GM23338 (cell line): ENCODE measurements at regions not wholly inside any gene's neighbourhood (a gene's known extent, or its start where the extent isn't known, plus 50 kb on each side); places are given as distances from the start of the nearest gene placed in this dataset.

Experiments used
- ATAC-seq: fragments of 200-7000 bp; cut with Tn5 transposase; 3 replicates; pipeline ENCODE4 v1.9.1; 2020
- DNase-seq: peaks from one replicate; pipeline ENCODE4 v3.0.0-alpha.2; 2015; ENCODE audit warnings: low spot score
- H2AFZ ChIP-seq: fragments of 200-600 bp; sonication (generic); 2 replicates; pipeline ENCODE4 v1.8.0; 2016; ENCODE audit warnings: antibody characterized with exemption, mild to moderate bottlenecking, moderate library complexity
- H3F3A ChIP-seq: fragments of 200-600 bp; sonication (generic); replicated peaks from 2 replicates; pipeline ENCODE4 v1.8.0; 2017; ENCODE audit warnings: antibody characterized with exemption, mixed run types, low read depth
- H3K27ac ChIP-seq: fragments of 200-600 bp; sonication (generic); 2 replicates; pipeline ENCODE4 v1.6.1; 2016; ENCODE audit warnings: low read depth
- H3K27me3 ChIP-seq: fragments of 200-600 bp; sonication (generic); 2 replicates; pipeline ENCODE4 v1.8.0; 2016; ENCODE audit warnings: mild to moderate bottlenecking, mixed run types, moderate library complexity; ENCODE audit not compliant: insufficient read depth
- H3K36me3 ChIP-seq: fragments of 200-600 bp; sonication (generic); 2 replicates; pipeline ENCODE4 v1.8.0; 2016; ENCODE audit warnings: mild to moderate bottlenecking; ENCODE audit not compliant: insufficient read depth
- H3K4me1 ChIP-seq: fragments of 200-600 bp; sonication (generic); 2 replicates; pipeline ENCODE4 v1.8.0; 2016; ENCODE audit warnings: mild to moderate bottlenecking, moderate library complexity; ENCODE audit not compliant: insufficient read depth
- H3K4me2 ChIP-seq: fragments of 200-600 bp; sonication (generic); 2 replicates; pipeline ENCODE4 v1.7.1; 2017; ENCODE audit warnings: mixed run types
- H3K4me3 ChIP-seq: fragments of 200-600 bp; sonication (generic); 2 replicates; pipeline ENCODE4 v1.6.1; 2016; ENCODE audit warnings: mixed run types
- H3K79me2 ChIP-seq: fragments of 200-600 bp; sonication (generic); replicated peaks from 2 replicates; pipeline ENCODE4 v1.8.0; 2017; ENCODE audit warnings: mild to moderate bottlenecking; ENCODE audit not compliant: insufficient read depth
- H3K9me2 ChIP-seq: fragments of 200-600 bp; sonication (generic); 2 replicates; pipeline ENCODE4 v1.8.0; 2017; ENCODE audit not compliant: insufficient read depth
- H4K20me1 ChIP-seq: fragments of 200-600 bp; sonication (generic); replicated peaks from 2 replicates; pipeline ENCODE4 v1.8.0; 2017; ENCODE audit warnings: mild to moderate bottlenecking; ENCODE audit not compliant: insufficient read depth
- H3K27ac Mint-ChIP-seq: 2 replicates; pipeline ENCODE4 v1.8.0; 2020; ENCODE audit warnings: inconsistent platforms, mild to moderate bottlenecking, moderate library complexity, mixed read lengths
- H3K27me3 Mint-ChIP-seq: 3 replicates; pipeline ENCODE4 v1.8.0; 2022; ENCODE audit warnings: low read depth, mild to moderate bottlenecking, moderate library complexity, mixed read lengths, inconsistent platforms; ENCODE audit not compliant: insufficient read depth, poor library complexity
- H3K36me3 Mint-ChIP-seq: 3 replicates; pipeline ENCODE4 v1.8.0; 2021; ENCODE audit warnings: low read depth, mild to moderate bottlenecking, inconsistent platforms, moderate library complexity, mixed read lengths
- H3K4me1 Mint-ChIP-seq: 3 replicates; pipeline ENCODE4 v1.8.0; 2020; ENCODE audit warnings: mild to moderate bottlenecking, inconsistent platforms, mixed read lengths
- H3K4me3 Mint-ChIP-seq: 3 replicates; pipeline ENCODE4 v1.8.0; 2021; ENCODE audit warnings: moderate library complexity, mild to moderate bottlenecking, inconsistent platforms, mixed read lengths
- H3K9me3 Mint-ChIP-seq: 3 replicates; pipeline ENCODE4 v1.8.0; 2020; ENCODE audit warnings: moderate library complexity, mild to moderate bottlenecking, inconsistent platforms, mixed read lengths
- CREB1 ChIP-seq: fragments of 250-450 bp; sonication (Bioruptor Pico); IDR thresholded peaks from 2 replicates; pipeline ENCODE4 v1.5.0; 2020; ENCODE audit warnings: low read depth, mild to moderate bottlenecking, moderate library complexity
- CTCF ChIP-seq, 2 experiments: fragments of 200-600 bp in 1 of 2; sonication (generic) in 1 of 2; conservative IDR thresholded peaks; 2 replicates each; pipeline versions ENCODE4 v1.5.1 to v1.6.1; 2016 to 2017; ENCODE audit warnings: antibody characterized with exemption in 2 of 2, low read depth in 2 of 2, mild to moderate bottlenecking in 2 of 2, moderate library complexity in 1 of 2
- ETS1 ChIP-seq: IDR thresholded peaks from 2 replicates; pipeline ENCODE4 v1.6.1; 2016; ENCODE audit warnings: antibody characterized with exemption
- EZH2 ChIP-seq: fragments of 200-600 bp; sonication (generic); IDR thresholded peaks from one replicate; pipeline ENCODE4 v1.8.0; 2017; ENCODE audit warnings: antibody characterized with exemption, mild to moderate bottlenecking, low read depth; ENCODE audit not compliant: unreplicated experiment
- EZH2phosphoT487 ChIP-seq: fragments of 200-600 bp; sonication (generic); IDR thresholded peaks from one replicate; pipeline ENCODE4 v1.8.1; 2018; ENCODE audit warnings: antibody characterized with exemption; ENCODE audit not compliant: unreplicated experiment
- JUNB ChIP-seq: IDR thresholded peaks from one replicate; pipeline ENCODE4 v1.6.1; 2016; ENCODE audit warnings: antibody characterized with exemption; ENCODE audit not compliant: unreplicated experiment
- NANOG ChIP-seq: IDR thresholded peaks from 2 replicates; pipeline ENCODE4 v1.6.1; 2016; ENCODE audit warnings: antibody characterized with exemption, borderline replicate concordance
- POLR2AphosphoS5 ChIP-seq: IDR thresholded peaks from 2 replicates; pipeline ENCODE4 v1.6.1; 2016; ENCODE audit warnings: antibody characterized with exemption, low read depth
- REST ChIP-seq: IDR thresholded peaks from one replicate; pipeline ENCODE4 v1.6.1; 2018; ENCODE audit warnings: antibody characterized with exemption; ENCODE audit not compliant: unreplicated experiment
- STAT1 ChIP-seq: IDR thresholded peaks from one replicate; pipeline ENCODE4 v1.6.1; 2016; ENCODE audit warnings: antibody characterized with exemption; ENCODE audit not compliant: unreplicated experiment
- ZNF114 ChIP-seq: fragments of 250-450 bp; sonication (Bioruptor Pico); IDR thresholded peaks from 2 replicates; pipeline ENCODE4 v1.5.0; 2020; ENCODE audit warnings: mild to moderate bottlenecking, moderate library complexity
- ZNF331 ChIP-seq: fragments of 250-450 bp; sonication (Bioruptor Pico); IDR thresholded peaks from 2 replicates; pipeline ENCODE4 v1.5.0; 2020; ENCODE audit warnings: low read depth, mild to moderate bottlenecking, moderate library complexity
- ZNF462 ChIP-seq: fragments of 250-450 bp; sonication (Bioruptor Pico); IDR thresholded peaks from 2 replicates; pipeline ENCODE4 v1.5.0; 2020; ENCODE audit warnings: mild to moderate bottlenecking, moderate library complexity

GRCh38 chr2:225296951-225297350, 102.6 kb upstream of the NYAP2 start:
- TF ChIP-seq POLR2AphosphoS5, result no peak
- no peak for TF ChIP-seq ZNF462 (CRISPR knock-in tag)
- no peak for TF ChIP-seq STAT1
- TF ChIP-seq ETS1, result no peak
- TF ChIP-seq NANOG, result no peak
- no peak for TF ChIP-seq EZH2phosphoT487
- TF ChIP-seq JUNB, result no peak
- TF ChIP-seq CREB1 (CRISPR knock-in tag), result no peak
- TF ChIP-seq EZH2, result no peak
- TF ChIP-seq ZNF331 (CRISPR knock-in tag), result no peak
- no peak for TF ChIP-seq CTCF (conservative IDR thresholded peaks at IDR 0.05; ENCODE audit: low read depth in 2 of 2)
- no peak for TF ChIP-seq REST
- no peak for TF ChIP-seq ZNF114 (CRISPR knock-in tag)
- H3K4me1 ChIP-seq, result no peaks in the 10 kb centered on the region

More at GRCh38 chr2:225296951-225297350, 102.6 kb upstream of the NYAP2 start:
- no peak for DNase-seq
- H3K27ac Mint-ChIP-seq, result no peak overlapping the region
- Histone ChIP-seq H3K4me2 (no peak overlapping the region), H3K27ac (no peak overlapping the region), H3K9me2 (no peaks in the 10 kb centered on the region), H3F3A (no peaks in the 10 kb centered on the region), H3K27me3 (no peaks in the 10 kb centered on the region), H2AFZ (peak overlapping the region; percentile 20; the same call in 1 of the 2 replicates), H3K36me3 (no peaks in the 10 kb centered on the region), H3K79me2 (no peaks in the 10 kb centered on the region), H3K4me3 (no peak overlapping the region), H4K20me1 (no peaks in the 10 kb centered on the region)
- H3K9me3 Mint-ChIP-seq, result peaks cover 22% of the 10 kb centered on the region
- no peak overlapping the region for H3K4me3 Mint-ChIP-seq
- peaks cover 2% of the 10 kb centered on the region for H3K27me3 Mint-ChIP-seq
- H3K4me1 Mint-ChIP-seq, result no peaks in the 10 kb centered on the region
- ATAC-seq, result no peak
- peaks cover 12% of the 10 kb centered on the region for H3K36me3 Mint-ChIP-seq
